Liver (tissue), 3 donors: ENCODE measurements at regions not wholly inside any gene's neighbourhood (a gene's known extent, or its start where the extent isn't known, plus 50 kb on each side); places are given as distances from the start of the nearest gene placed in this dataset.

ENCODE experiments used
- EGR1 ChIP-seq, 2 donors: IDR thresholded peaks; 2 replicates each; pipeline ENCODE4 v1.6.1; 2016 to 2018; ENCODE audit warnings: antibody characterized with exemption in 2 of 2, low read depth in 2 of 2
- GABPA ChIP-seq, 2 donors: IDR thresholded peaks in 1 of 2; conservative IDR thresholded peaks in 1 of 2; 2 replicates each; pipeline ENCODE4 v1.6.1; 2016; ENCODE audit warnings: antibody characterized with exemption in 2 of 2, mild to moderate bottlenecking in 1 of 2, moderate library complexity in 1 of 2
- JUND ChIP-seq, 2 donors: IDR thresholded peaks; 2 replicates each; pipeline ENCODE4 v1.6.1; 2016; ENCODE audit warnings: antibody characterized with exemption in 2 of 2
- RAD21 ChIP-seq, 2 donors: IDR thresholded peaks; 2 replicates each; pipeline ENCODE4 v1.6.1; 2016; ENCODE audit warnings: antibody characterized with exemption in 2 of 2, mild to moderate bottlenecking in 2 of 2
- RXRA ChIP-seq, 2 donors: IDR thresholded peaks; 2 replicates each; pipeline ENCODE4 v1.6.1; 2017 to 2018; ENCODE audit warnings: antibody characterized with exemption in 2 of 2, mild to moderate bottlenecking in 1 of 2
- SP1 ChIP-seq: IDR thresholded peaks from 2 replicates; pipeline ENCODE4 v1.6.1; 2018; ENCODE audit warnings: antibody characterized with exemption, mild to moderate bottlenecking
- YY1 ChIP-seq: IDR thresholded peaks from 2 replicates; pipeline ENCODE4 v1.6.1; 2016; ENCODE audit warnings: antibody characterized with exemption, mild to moderate bottlenecking
- TF ChIP-seq, protein P1 (sequence below): fragments of 150-350 bp; IDR thresholded peaks from 2 replicates; pipeline ENCODE4 v1.5.1; 2017; ENCODE audit warnings: improper control_type of control experiment, low read depth, low read length; ENCODE audit not compliant: missing input control
- donor health status: healthy.
- donor health status: healthy.

GRCh38 chr5:62982348-62982747 is 403.7 kb downstream of the LRRC70 start:
- TF ChIP-seq, protein P1, sequence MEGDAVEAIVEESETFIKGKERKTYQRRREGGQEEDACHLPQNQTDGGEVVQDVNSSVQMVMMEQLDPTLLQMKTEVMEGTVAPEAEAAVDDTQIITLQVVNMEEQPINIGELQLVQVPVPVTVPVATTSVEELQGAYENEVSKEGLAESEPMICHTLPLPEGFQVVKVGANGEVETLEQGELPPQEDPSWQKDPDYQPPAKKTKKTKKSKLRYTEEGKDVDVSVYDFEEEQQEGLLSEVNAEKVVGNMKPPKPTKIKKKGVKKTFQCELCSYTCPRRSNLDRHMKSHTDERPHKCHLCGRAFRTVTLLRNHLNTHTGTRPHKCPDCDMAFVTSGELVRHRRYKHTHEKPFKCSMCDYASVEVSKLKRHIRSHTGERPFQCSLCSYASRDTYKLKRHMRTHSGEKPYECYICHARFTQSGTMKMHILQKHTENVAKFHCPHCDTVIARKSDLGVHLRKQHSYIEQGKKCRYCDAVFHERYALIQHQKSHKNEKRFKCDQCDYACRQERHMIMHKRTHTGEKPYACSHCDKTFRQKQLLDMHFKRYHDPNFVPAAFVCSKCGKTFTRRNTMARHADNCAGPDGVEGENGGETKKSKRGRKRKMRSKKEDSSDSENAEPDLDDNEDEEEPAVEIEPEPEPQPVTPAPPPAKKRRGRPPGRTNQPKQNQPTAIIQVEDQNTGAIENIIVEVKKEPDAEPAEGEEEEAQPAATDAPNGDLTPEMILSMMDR: no peak
- TF ChIP-seq RAD21 (IDR thresholded peaks at IDR 0.05) (no peak), YY1 (no peak), JUND (IDR thresholded peaks at IDR 0.05) (no peak), RXRA (IDR thresholded peaks at IDR 0.05) (no peak), SP1 (no peak), EGR1 (IDR thresholded peaks at IDR 0.05; ENCODE audit: low read depth in 2 of 2) (no peak), GABPA (IDR thresholded peaks at IDR 0.05 in 1 of 2, conservative IDR thresholded peaks at IDR 0.05 in 1 of 2) (no peak)
